Upper lobe of right lung (tissue), 1 donor: ENCODE measurements at regions not wholly inside any gene's neighbourhood (a gene's known extent, or its start where the extent isn't known, plus 50 kb on each side); places are given as distances from the start of the nearest gene placed in this dataset.

Source experiments
- ATAC-seq: fragments of 200-7000 bp; cut with Tn5 transposase; one replicate; pipeline ENCODE4 v1.9.1; 2020; ENCODE audit warnings: mild to moderate bottlenecking, moderate library complexity
- DNase-seq: peaks from one replicate; pipeline ENCODE4 v3.0.0-alpha.2; 2020
- H3K27ac ChIP-seq: fragments of 200-600 bp; one replicate; pipeline ENCODE4 v1.8.0; 2022
- H3K27me3 ChIP-seq: fragments of 200-600 bp; one replicate; pipeline ENCODE4 v1.8.0; 2022; ENCODE audit warnings: mild to moderate bottlenecking
- H3K36me3 ChIP-seq: fragments of 200-600 bp; one replicate; pipeline ENCODE4 v1.8.0; 2022
- H3K4me1 ChIP-seq: fragments of 200-600 bp; one replicate; pipeline ENCODE4 v1.8.0; 2022
- H3K4me3 ChIP-seq: fragments of 200-600 bp; one replicate; pipeline ENCODE4 v1.8.0; 2022; ENCODE audit warnings: mild to moderate bottlenecking
- H3K9me3 ChIP-seq: fragments of 200-600 bp; one replicate; pipeline ENCODE4 v1.8.0; 2022
- CTCF ChIP-seq: fragments of 200-600 bp; IDR thresholded peaks from one replicate; pipeline ENCODE4 v1.8.0; 2022; ENCODE audit warnings: antibody characterized with exemption
- intact Hi-C: fragments of 100-400 bp; cut with DNase I; formaldehyde crosslinking; loops from one replicate; pipeline ENCODE4 v1.11.0; 2022
- donor health status: DM: no; HTN: yes; CAD: no; lungs with severe emphysema.

- Histone ChIP-seq H3K36me3 (no peaks in the 10 kb centered on the region), H3K27me3 (no peaks in the 10 kb centered on the region), H3K4me3 (no peak overlapping the region), H3K9me3 (no peaks in the 10 kb centered on the region), H3K27ac (no peak overlapping the region), H3K4me1 (no peaks in the 10 kb centered on the region)
- intact Hi-C loops, result no loop called here
- DNase-seq, result no peak
- no peak for TF ChIP-seq CTCF
- ATAC-seq, result no peak
These were observed 214.7 kb downstream of the NOVA1 start for GRCh38 chr14:26382901-26383685.

GRCh38 chr14:26381405-26381804, 216.4 kb downstream of the NOVA1 start:
- ATAC-seq, result no peak
- intact Hi-C loops, result no loop called here
- no peak for DNase-seq
- Histone ChIP-seq H3K4me3 (no peak overlapping the region), H3K36me3 (no peaks in the 10 kb centered on the region), H3K27ac (no peak overlapping the region), H3K9me3 (no peaks in the 10 kb centered on the region), H3K27me3 (no peaks in the 10 kb centered on the region), H3K4me1 (no peaks in the 10 kb centered on the region)
- no peak for TF ChIP-seq CTCF

- Histone ChIP-seq H3K27ac (no peak overlapping the region), H3K27me3 (no peaks in the 10 kb centered on the region), H3K4me1 (no peaks in the 10 kb centered on the region), H3K4me3 (no peak overlapping the region), H3K9me3 (no peaks in the 10 kb centered on the region), H3K36me3 (no peaks in the 10 kb centered on the region)
- ATAC-seq (no peak), DNase-seq (no peak)
- no peak for TF ChIP-seq CTCF
- intact Hi-C loops, result no loop called here
These were observed 217.2 kb downstream of the NOVA1 start for GRCh38 chr14:26380637-26381036.

- no peaks in the 10 kb centered on the region for H3K9me3 ChIP-seq
- H3K4me1 ChIP-seq, result no peaks in the 10 kb centered on the region
- no peak overlapping the region for H3K4me3 ChIP-seq
- DNase-seq (no peak), ATAC-seq (no peak)
- no peak for TF ChIP-seq CTCF
- H3K27ac ChIP-seq, result no peak overlapping the region
- H3K36me3 ChIP-seq, result no peaks in the 10 kb centered on the region
- H3K27me3 ChIP-seq, result no peaks in the 10 kb centered on the region
- intact Hi-C loops, result no loop called here
These were observed 217.9 kb downstream of the NOVA1 start for GRCh38 chr14:26379951-26380350.

- intact Hi-C loops, result no loop called here
- Histone ChIP-seq H3K4me1 (no peaks in the 10 kb centered on the region), H3K27ac (no peak overlapping the region), H3K9me3 (no peaks in the 10 kb centered on the region), H3K4me3 (no peak overlapping the region), H3K36me3 (no peaks in the 10 kb centered on the region), H3K27me3 (no peaks in the 10 kb centered on the region)
- no peak for TF ChIP-seq CTCF
- DNase-seq (no peak), ATAC-seq (no peak)
These were observed 220.7 kb downstream of the NOVA1 start for GRCh38 chr14:26377150-26377549.

- H3K4me3 ChIP-seq, result no peak overlapping the region
- H3K27ac ChIP-seq, result no peak overlapping the region
- intact Hi-C loops, result no loop called here
- H3K9me3 ChIP-seq, result no peaks in the 10 kb centered on the region
- H3K27me3 ChIP-seq, result no peaks in the 10 kb centered on the region
- DNase-seq, result no peak
- no peak for ATAC-seq
- H3K36me3 ChIP-seq, result no peaks in the 10 kb centered on the region
- no peak for TF ChIP-seq CTCF
- H3K4me1 ChIP-seq, result no peaks in the 10 kb centered on the region
These were observed 227.7 kb downstream of the NOVA1 start for GRCh38 chr14:26370115-26370514.
